ENCODE measurements at regions not wholly inside any gene's neighbourhood (a gene's known extent, or its start where the extent isn't known, plus 50 kb on each side); places are given as distances from the start of the nearest gene placed in this dataset.

DNA sequence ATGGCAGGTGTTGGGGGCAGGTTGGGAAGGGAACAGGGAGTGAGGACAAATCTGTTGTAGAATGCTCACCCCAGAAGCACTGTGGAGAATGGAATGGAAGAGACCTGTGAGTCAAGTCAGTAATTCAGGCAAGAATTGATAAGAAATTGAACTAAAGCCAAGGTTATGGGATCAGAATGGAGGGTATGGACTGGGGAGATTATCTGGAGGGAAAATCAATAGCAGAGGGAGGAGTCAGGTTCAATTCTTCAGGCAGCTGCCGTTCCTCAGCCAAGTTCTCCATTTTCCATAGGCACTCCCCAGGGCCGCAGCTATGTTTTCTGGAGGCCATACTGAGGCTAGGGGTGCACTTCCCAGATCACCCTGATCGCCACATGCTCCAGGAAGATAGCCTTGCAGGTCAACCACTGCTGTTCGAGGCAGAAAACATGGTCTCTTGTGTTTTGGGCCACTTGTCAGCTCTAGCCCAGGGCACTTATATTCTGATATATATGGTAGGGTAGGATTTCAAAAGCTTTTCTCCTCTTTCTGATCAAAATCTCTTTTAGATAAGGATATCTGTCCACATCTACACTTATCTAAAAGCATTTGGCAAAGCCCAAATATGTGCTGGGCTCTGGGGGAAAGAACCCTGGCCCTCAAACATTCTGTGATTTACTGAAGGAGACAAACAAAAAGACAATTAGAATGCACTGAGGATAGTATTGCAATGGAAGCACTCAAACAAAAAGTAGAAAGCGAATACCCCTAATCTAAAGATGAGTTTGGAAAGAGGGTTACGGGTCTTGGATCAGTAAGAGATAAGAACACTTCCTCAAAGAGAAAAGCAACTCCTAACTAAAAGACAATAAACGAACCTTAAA is 92.3 kb downstream of the TMEM212 start:
- no peaks in the 10 kb centered on the region for H3K36me3 ChIP-seq (ENCODE audit: control insufficient read depth, insufficient read depth, low read length)
- TF ChIP-seq, protein P1, sequence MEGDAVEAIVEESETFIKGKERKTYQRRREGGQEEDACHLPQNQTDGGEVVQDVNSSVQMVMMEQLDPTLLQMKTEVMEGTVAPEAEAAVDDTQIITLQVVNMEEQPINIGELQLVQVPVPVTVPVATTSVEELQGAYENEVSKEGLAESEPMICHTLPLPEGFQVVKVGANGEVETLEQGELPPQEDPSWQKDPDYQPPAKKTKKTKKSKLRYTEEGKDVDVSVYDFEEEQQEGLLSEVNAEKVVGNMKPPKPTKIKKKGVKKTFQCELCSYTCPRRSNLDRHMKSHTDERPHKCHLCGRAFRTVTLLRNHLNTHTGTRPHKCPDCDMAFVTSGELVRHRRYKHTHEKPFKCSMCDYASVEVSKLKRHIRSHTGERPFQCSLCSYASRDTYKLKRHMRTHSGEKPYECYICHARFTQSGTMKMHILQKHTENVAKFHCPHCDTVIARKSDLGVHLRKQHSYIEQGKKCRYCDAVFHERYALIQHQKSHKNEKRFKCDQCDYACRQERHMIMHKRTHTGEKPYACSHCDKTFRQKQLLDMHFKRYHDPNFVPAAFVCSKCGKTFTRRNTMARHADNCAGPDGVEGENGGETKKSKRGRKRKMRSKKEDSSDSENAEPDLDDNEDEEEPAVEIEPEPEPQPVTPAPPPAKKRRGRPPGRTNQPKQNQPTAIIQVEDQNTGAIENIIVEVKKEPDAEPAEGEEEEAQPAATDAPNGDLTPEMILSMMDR (IDR thresholded peaks at IDR 0.05; ENCODE audit: insufficient read depth, low read length, severe bottlenecking): no peak
- H3K27me3 ChIP-seq (ENCODE audit: control insufficient read depth, insufficient read depth, low read length): no peaks in the 10 kb centered on the region
- FAIRE-seq (no peak), DNase-seq (ENCODE audit: low read depth) (no peak)
- H3K4me3 ChIP-seq (ENCODE audit: low read depth, low read length): no peak overlapping the region

DNA sequence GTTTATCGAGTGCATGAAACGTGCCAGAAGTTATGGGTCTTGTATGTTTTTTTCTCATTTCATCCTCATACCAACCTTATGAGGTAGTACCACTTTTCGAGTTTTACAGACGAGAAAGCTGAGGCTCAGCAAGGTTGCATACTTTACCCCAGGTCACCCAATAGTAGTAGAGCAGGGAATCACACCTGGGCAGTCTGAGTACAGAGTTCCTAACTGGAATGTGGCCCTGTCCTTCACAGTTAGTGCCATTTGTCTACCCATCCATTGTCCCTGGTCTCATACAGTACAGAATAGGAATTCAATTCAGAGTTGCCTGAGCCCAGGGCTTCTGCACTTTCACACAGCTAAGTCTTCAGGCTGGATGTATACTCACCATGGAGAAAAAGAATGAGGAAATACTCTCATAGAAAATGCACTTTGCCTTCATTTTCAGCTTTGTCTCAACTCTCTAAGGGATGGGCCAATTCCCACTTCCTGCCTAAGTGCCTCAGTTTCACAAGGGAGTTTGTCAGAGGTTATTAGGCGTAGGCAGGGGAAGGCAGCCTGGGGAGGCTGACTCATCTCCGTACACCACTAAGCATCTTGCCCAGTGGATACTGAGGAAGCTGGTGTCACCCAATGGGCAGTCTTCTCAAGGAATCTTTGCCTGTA is 93.2 kb downstream of the TMEM212 start:
- DNase-seq (ENCODE audit: low read depth) (peak; percentile 94), FAIRE-seq (no peak)
- TF ChIP-seq, protein P1 (IDR thresholded peaks at IDR 0.05; ENCODE audit: insufficient read depth, low read length, severe bottlenecking): no peak
- Histone ChIP-seq H3K27me3 (ENCODE audit: control insufficient read depth, insufficient read depth, low read length) (no peaks in the 10 kb centered on the region), H3K36me3 (ENCODE audit: control insufficient read depth, insufficient read depth, low read length) (no peaks in the 10 kb centered on the region), H3K4me3 (ENCODE audit: low read depth, low read length) (no peak overlapping the region)

DNA sequence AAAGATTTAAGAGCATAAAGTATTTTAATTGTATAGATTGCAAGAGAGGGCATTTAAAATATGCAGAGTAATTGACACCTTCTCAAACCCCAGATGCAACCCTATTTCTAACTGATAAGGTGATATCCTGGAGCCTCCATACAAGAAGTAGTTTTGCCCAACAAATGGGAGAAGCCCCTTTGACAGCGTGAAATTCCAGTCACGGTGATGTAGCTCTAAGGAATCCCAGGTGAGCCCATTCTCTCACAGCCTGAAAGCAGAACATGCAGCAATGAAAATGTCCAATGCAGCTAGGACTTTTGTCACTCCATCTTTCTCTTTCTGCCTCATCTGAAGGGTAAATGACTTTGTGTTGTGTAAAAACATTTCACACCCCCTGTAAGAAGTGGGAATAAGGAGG is 96.4 kb downstream of the TMEM212 start:
- DNase-seq (ENCODE audit: low read depth) (no peak), FAIRE-seq (no peak)
- Histone ChIP-seq H3K27me3 (ENCODE audit: control insufficient read depth, insufficient read depth, low read length) (no peaks in the 10 kb centered on the region), H3K4me3 (ENCODE audit: low read depth, low read length) (no peak overlapping the region), H3K36me3 (ENCODE audit: control insufficient read depth, insufficient read depth, low read length) (no peaks in the 10 kb centered on the region)
- TF ChIP-seq, protein P1 (IDR thresholded peaks at IDR 0.05; ENCODE audit: insufficient read depth, low read length, severe bottlenecking): no peak

DNA sequence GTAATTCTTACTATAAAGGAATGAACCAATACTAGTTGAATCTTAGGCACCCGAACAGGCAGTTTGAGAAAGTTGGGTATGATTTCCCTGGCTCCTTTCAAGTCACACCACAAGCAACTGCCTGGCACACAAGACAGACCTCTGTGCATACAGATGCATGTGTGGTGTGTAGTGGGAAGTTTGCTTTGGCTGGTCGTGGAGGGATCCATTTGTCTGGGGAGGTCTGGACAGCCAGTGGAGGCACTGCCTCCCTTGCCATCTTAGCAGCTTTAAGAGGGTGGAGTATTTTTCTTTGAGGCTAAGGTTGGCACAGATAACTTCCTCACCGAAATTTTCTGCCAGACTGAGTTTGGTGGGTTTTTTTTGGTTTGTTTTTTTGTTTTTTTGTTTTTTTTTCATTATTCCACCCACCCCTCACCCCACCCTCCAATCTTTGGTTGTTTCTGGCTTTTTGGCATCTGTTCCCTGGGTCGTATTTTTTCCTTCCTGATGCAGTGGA is 97.1 kb downstream of the TMEM212 start:
- FAIRE-seq (no peak), DNase-seq (ENCODE audit: low read depth) (no peak)
- TF ChIP-seq, protein P1 (IDR thresholded peaks at IDR 0.05; ENCODE audit: insufficient read depth, low read length, severe bottlenecking): no peak
- H3K36me3 ChIP-seq (ENCODE audit: control insufficient read depth, insufficient read depth, low read length): no peaks in the 10 kb centered on the region
- no peak overlapping the region for H3K4me3 ChIP-seq (ENCODE audit: low read depth, low read length)
- no peaks in the 10 kb centered on the region for H3K27me3 ChIP-seq (ENCODE audit: control insufficient read depth, insufficient read depth, low read length)

DNA sequence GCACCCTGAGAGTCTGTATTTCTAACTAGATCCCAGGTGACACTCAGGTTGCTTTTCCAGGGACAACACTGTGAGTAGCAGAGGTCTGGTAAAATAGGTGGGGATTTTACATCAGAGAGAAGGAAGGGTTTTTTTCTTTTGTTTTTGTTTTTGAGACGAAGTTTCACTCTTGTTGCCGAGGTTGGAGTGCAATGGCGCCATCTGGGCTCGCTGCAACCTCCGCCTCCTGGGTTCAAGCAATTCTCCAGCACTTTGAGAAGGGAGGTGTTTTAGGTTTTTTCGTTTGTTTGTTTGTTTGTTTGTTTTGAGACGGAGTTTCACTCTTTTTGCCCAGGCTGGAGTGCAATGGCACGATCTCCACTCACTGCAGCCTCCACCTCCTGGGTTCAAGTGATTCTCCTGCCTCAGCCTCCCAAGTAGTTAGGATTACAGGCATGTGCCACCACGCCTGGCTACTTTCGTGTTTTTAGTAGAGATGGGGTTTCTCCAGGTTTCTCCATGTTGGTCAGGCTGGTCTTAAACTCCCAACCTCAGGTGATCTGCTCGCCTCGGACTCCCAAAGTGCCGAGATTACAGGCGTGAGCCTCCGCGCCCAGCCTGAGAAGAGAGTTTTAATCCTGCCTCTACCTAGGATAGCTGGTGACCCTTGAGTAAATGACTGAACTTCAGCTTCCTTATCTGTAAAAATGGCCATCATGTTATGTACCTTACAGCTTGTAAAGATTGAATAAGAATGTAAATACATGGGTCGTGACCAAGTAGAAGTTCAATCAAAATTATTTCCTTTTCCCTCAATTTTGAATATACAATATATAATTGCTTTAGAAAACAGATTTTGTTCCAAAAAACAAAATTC is 95.9 kb upstream of the FNDC3B start:
- Histone ChIP-seq H3K4me3 (ENCODE audit: low read depth, low read length) (no peak overlapping the region), H3K27me3 (ENCODE audit: control insufficient read depth, insufficient read depth, low read length) (no peaks in the 10 kb centered on the region), H3K36me3 (ENCODE audit: control insufficient read depth, insufficient read depth, low read length) (no peaks in the 10 kb centered on the region)
- FAIRE-seq: no peak
- TF ChIP-seq, protein P1 (IDR thresholded peaks at IDR 0.05; ENCODE audit: insufficient read depth, low read length, severe bottlenecking): no peak
- no peak for DNase-seq (ENCODE audit: low read depth)

All from bronchial epithelial cell (primary cell).